SH-SY5Y (cell line): ENCODE measurements at regions not wholly inside any gene's neighbourhood (a gene's known extent, or its start where the extent isn't known, plus 50 kb on each side); places are given as distances from the start of the nearest gene placed in this dataset.

Experiments used
- GATA2 ChIP-seq: IDR thresholded peaks from 2 replicates; pipeline ENCODE4 v1.6.1; 2011; ENCODE audit warnings: mild to moderate bottlenecking, low read depth, low read length
- GATA3 ChIP-seq: IDR thresholded peaks from 2 replicates; pipeline ENCODE4 v1.6.1; 2011; ENCODE audit warnings: low read depth, mild to moderate bottlenecking, low read length, moderate library complexity

- TF ChIP-seq GATA2 (no peak), GATA3 (no peak)
These were observed 430.4 kb downstream of the PID1 start for GRCh38 chr2:228840743-228841114.
